Endothelial cell of umbilical vein (primary cell): ENCODE measurements at regions not wholly inside any gene's neighbourhood (a gene's known extent, or its start where the extent isn't known, plus 50 kb on each side); places are given as distances from the start of the nearest gene placed in this dataset.

Source experiments
- BruUV-seq: library from RNA; stranded (reverse); fragments of 400-500 nt; replicated peaks from 2 replicates; lab custom pipeline; 2021; lab: Mats Ljungman, UMichigan
- CTCF ChIA-PET: fragments of 300-600, 350-600 bp; sonication (Branson Sonifier 250); formaldehyde crosslinking; loops from one replicate; lab custom pipeline; 2021; ENCODE audit warnings: antibody characterized with exemption, inconsistent platforms; lab: Charles Lee
- POLR2A ChIA-PET: fragments of 300-600, 350-600 bp; sonication (Branson Sonifier 250); formaldehyde crosslinking; loops from one replicate; lab custom pipeline; 2021; ENCODE audit warnings: antibody characterized with exemption, inconsistent platforms; lab: Charles Lee
- DNase-seq: peaks from one replicate; pipeline ENCODE4 v3.0.0-alpha.2; 2011; ENCODE audit warnings: low read depth, low spot score
- FAIRE-seq: peaks from 2 replicates; lab custom pipeline; 2011; peaks lifted over from hg19 to GRCh38; lab: Jason Lieb, UNC
- H2AFZ ChIP-seq: 2 replicates; pipeline ENCODE4 v1.6.0; 2012; ENCODE audit warnings: low read depth, low read length, control low read depth, inconsistent platforms
- H3K27ac ChIP-seq: 2 replicates; pipeline ENCODE4 v1.5.1; 2011; ENCODE audit warnings: low read depth, mild to moderate bottlenecking, control low read depth, low read length, moderate library complexity; ENCODE audit not compliant: insufficient read depth
- H3K27me3 ChIP-seq, 2 experiments: 2 replicates each; pipeline versions ENCODE4 v1.6.0 to v1.6.1; 2011; ENCODE audit warnings: low read length in 2 of 2, mixed read lengths in 1 of 2; ENCODE audit not compliant: control insufficient read depth in 2 of 2, insufficient read depth in 2 of 2
- H3K36me3 ChIP-seq, 2 experiments: 2 replicates in 1 of 2; 3 replicates in 1 of 2; pipeline ENCODE4 v1.5.1; 2011; ENCODE audit warnings: low read length in 2 of 2, mild to moderate bottlenecking in 1 of 2, moderate library complexity in 1 of 2; ENCODE audit not compliant: control insufficient read depth in 2 of 2, insufficient read depth in 2 of 2; ENCODE audit errors: extremely low read depth in 1 of 2
- H3K4me1 ChIP-seq: 3 replicates; pipeline ENCODE4 v1.5.1; 2011; ENCODE audit warnings: mild to moderate bottlenecking, low read length; ENCODE audit not compliant: control insufficient read depth, insufficient read depth; ENCODE audit errors: extremely low read depth
- H3K4me2 ChIP-seq: 2 replicates; pipeline ENCODE4 v1.6.1; 2011; ENCODE audit warnings: low read length, control low read depth, mixed read lengths; ENCODE audit not compliant: insufficient read depth
- H3K4me3 ChIP-seq, 3 experiments: fragments of 200-600 bp in 1 of 3; sonication (generic), shearing (Covaris generic) in 1 of 3; replicated peaks in 1 of 3; 2 replicates each; pipeline ENCODE4 v1.5.1; 2011 to 2016; ENCODE audit warnings: control low read depth in 3 of 3, low read length in 3 of 3, mild to moderate bottlenecking in 2 of 3, inconsistent platforms in 1 of 3, low read depth in 1 of 3, moderate library complexity in 1 of 3; ENCODE audit not compliant: insufficient read depth in 1 of 3
- H3K79me2 ChIP-seq: 2 replicates; pipeline ENCODE4 v1.6.0; 2012; ENCODE audit warnings: low read length, inconsistent platforms; ENCODE audit not compliant: control insufficient read depth, insufficient read depth
- H3K9ac ChIP-seq: replicated peaks from 2 replicates; pipeline ENCODE3; 2011; ENCODE audit warnings: low read length, control low read depth; ENCODE audit not compliant: insufficient read depth; ENCODE audit errors: extremely low read depth
- H3K9me1 ChIP-seq: replicated peaks from 3 replicates; pipeline ENCODE4 v1.6.0; 2011; ENCODE audit warnings: mild to moderate bottlenecking, low read length; ENCODE audit not compliant: control insufficient read depth, insufficient read depth; ENCODE audit errors: extremely low read depth
- H3K9me3 ChIP-seq: replicated peaks from 2 replicates; pipeline ENCODE4 v1.5.1; 2012; ENCODE audit warnings: low read length, inconsistent platforms; ENCODE audit not compliant: control insufficient read depth, insufficient read depth
- H4K20me1 ChIP-seq: replicated peaks from 2 replicates; pipeline ENCODE3; 2011; ENCODE audit warnings: mild to moderate bottlenecking, low read length; ENCODE audit not compliant: control insufficient read depth, insufficient read depth; ENCODE audit errors: extremely low read depth
- EZH2 ChIP-seq: IDR thresholded peaks from 2 replicates; pipeline ENCODE4 v1.6.1; 2012; ENCODE audit warnings: borderline replicate concordance, low read depth, mild to moderate bottlenecking, moderate library complexity, low read length, inconsistent platforms; ENCODE audit not compliant: severe bottlenecking
- FOS ChIP-seq: IDR thresholded peaks from 2 replicates; pipeline ENCODE4 v1.6.1; 2011; ENCODE audit warnings: mild to moderate bottlenecking, low read length, moderate library complexity, borderline replicate concordance; ENCODE audit not compliant: insufficient read depth
- GATA2 ChIP-seq: IDR thresholded peaks from 2 replicates; pipeline ENCODE4 v1.7.0; 2011; ENCODE audit warnings: low read depth, mild to moderate bottlenecking, moderate library complexity, mixed read lengths, low read length; ENCODE audit not compliant: insufficient read length, insufficient read depth
- JUN ChIP-seq: IDR thresholded peaks from 2 replicates; pipeline ENCODE4 v1.6.1; 2011; ENCODE audit warnings: borderline replicate concordance, low read depth; ENCODE audit not compliant: insufficient read length, insufficient read depth
- MYC ChIP-seq: IDR thresholded peaks from one replicate; pipeline ENCODE4 v1.6.1; 2011; ENCODE audit warnings: mild to moderate bottlenecking, low read depth, low read length
- POLR2A ChIP-seq: IDR thresholded peaks from 2 replicates; pipeline ENCODE4 v1.6.1; 2012; ENCODE audit warnings: low read depth, mild to moderate bottlenecking, control low read depth, low read length
- POLR2AphosphoS5 ChIP-seq: IDR thresholded peaks from 2 replicates; pipeline ENCODE4 v1.6.1; 2012; ENCODE audit warnings: low read depth, mild to moderate bottlenecking, control low read depth, low read length, moderate library complexity; ENCODE audit not compliant: insufficient read depth
- dilution Hi-C: fragments of 300-500 bp; cut with MboI; formaldehyde crosslinking; loops from one replicate; pipeline ENCODE4 v1.15.0; 2019; ENCODE audit warnings: low sequenced_read_pairs; ENCODE audit not compliant: extremely low pct_ligation_motif_present
- intact Hi-C: fragments of 100-400 bp; cut with micrococcal nuclease; formaldehyde crosslinking; loops from one replicate; pipeline ENCODE4 v1.10.0; 2022
- TF ChIP-seq, protein P1 (sequence below): IDR thresholded peaks from 2 replicates; pipeline ENCODE4 v1.6.1; 2011; ENCODE audit not compliant: insufficient read depth, insufficient read length
- TF ChIP-seq, protein P2 (sequence below), 2 donors: IDR thresholded peaks; 1 replicate in 1 of 2; 2 replicates in 1 of 2; pipeline ENCODE4 v1.5.1; 2011; ENCODE audit warnings: low read length in 2 of 2, mild to moderate bottlenecking in 2 of 2, moderate library complexity in 2 of 2, control low read depth in 1 of 2, inconsistent platforms in 1 of 2, low read depth in 1 of 2; ENCODE audit not compliant: insufficient read depth in 1 of 2; ENCODE audit errors: extremely low read depth in 1 of 2

GRCh38 chr12:22993609-22994315, 368.8 kb downstream of the ETNK1 start:
- Histone ChIP-seq H3K4me3 (no peak overlapping the region), H3K36me3 (no peaks in the 10 kb centered on the region), H4K20me1 (no peaks in the 10 kb centered on the region), H3K27me3 (peaks cover 0 to 3% of the 10 kb centered on the region in 2 experiments), H3K9ac (no peak overlapping the region), H3K4me2 (no peak overlapping the region), H3K9me1 (no peaks in the 10 kb centered on the region), H3K27ac (no peak overlapping the region), H3K79me2 (no peaks in the 10 kb centered on the region), H2AFZ (no peak overlapping the region), H3K4me1 (no peaks in the 10 kb centered on the region), H3K9me3 (no peaks in the 10 kb centered on the region)
- ChIA-PET CTCF (interaction anchor here (1.1 to 1.4 kb wide), 2 partner anchors 10 to 12 kb away, joined by 3 read pairs; no protein-coding TSS in a partner anchor), POLR2A (no interaction called here)
- dilution Hi-C loops = no loop called here
- BruUV-seq = no TSS peak
- FAIRE-seq (no peak), DNase-seq (no peak)
- intact Hi-C loops = no loop called here
- TF ChIP-seq GATA2 (no peak), MYC (no peak), EZH2 (no peak), JUN (no peak), POLR2AphosphoS5 (no peak), FOS (no peak), POLR2A (no peak)
- TF ChIP-seq, protein P1, sequence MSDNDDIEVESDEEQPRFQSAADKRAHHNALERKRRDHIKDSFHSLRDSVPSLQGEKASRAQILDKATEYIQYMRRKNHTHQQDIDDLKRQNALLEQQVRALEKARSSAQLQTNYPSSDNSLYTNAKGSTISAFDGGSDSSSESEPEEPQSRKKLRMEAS = no peak
- TF ChIP-seq, protein P2, sequence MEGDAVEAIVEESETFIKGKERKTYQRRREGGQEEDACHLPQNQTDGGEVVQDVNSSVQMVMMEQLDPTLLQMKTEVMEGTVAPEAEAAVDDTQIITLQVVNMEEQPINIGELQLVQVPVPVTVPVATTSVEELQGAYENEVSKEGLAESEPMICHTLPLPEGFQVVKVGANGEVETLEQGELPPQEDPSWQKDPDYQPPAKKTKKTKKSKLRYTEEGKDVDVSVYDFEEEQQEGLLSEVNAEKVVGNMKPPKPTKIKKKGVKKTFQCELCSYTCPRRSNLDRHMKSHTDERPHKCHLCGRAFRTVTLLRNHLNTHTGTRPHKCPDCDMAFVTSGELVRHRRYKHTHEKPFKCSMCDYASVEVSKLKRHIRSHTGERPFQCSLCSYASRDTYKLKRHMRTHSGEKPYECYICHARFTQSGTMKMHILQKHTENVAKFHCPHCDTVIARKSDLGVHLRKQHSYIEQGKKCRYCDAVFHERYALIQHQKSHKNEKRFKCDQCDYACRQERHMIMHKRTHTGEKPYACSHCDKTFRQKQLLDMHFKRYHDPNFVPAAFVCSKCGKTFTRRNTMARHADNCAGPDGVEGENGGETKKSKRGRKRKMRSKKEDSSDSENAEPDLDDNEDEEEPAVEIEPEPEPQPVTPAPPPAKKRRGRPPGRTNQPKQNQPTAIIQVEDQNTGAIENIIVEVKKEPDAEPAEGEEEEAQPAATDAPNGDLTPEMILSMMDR (IDR thresholded peaks at IDR 0.05; ENCODE audit: extremely low read depth in 1 of 2, insufficient read depth in 1 of 2, low read depth in 1 of 2, low read length in 2 of 2) = no peak
